ENCODE measurements at regions not wholly inside any gene's neighbourhood (a gene's known extent, or its start where the extent isn't known, plus 50 kb on each side); places are given as distances from the start of the nearest gene placed in this dataset.

DNA sequence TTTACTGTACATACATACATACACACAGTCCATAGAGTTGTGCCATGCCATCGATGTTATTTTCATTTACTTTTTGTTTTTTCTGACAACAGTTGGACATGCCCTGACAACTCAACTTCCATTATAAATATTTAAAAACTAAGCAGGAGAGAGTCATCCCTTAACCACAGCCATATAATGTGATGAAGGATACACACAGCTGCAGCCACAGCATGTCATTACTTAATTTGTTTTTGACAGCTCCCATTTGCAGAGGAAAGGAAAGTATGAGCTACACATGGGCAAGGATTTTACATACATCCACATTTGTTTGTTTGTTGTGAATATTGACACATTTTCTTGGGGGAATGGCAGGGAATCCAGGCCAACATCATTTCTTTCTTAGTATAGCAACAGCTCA lies 91.5 kb upstream of the TUT7 start:
- TF ChIP-seq EZH2phosphoT487 (conservative IDR thresholded peaks at IDR 0.05; ENCODE audit: low read length): no peak
- TF ChIP-seq, protein P1, sequence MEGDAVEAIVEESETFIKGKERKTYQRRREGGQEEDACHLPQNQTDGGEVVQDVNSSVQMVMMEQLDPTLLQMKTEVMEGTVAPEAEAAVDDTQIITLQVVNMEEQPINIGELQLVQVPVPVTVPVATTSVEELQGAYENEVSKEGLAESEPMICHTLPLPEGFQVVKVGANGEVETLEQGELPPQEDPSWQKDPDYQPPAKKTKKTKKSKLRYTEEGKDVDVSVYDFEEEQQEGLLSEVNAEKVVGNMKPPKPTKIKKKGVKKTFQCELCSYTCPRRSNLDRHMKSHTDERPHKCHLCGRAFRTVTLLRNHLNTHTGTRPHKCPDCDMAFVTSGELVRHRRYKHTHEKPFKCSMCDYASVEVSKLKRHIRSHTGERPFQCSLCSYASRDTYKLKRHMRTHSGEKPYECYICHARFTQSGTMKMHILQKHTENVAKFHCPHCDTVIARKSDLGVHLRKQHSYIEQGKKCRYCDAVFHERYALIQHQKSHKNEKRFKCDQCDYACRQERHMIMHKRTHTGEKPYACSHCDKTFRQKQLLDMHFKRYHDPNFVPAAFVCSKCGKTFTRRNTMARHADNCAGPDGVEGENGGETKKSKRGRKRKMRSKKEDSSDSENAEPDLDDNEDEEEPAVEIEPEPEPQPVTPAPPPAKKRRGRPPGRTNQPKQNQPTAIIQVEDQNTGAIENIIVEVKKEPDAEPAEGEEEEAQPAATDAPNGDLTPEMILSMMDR (IDR thresholded peaks at IDR 0.05; ENCODE audit: insufficient read depth, low read length, poor library complexity, severe bottlenecking): no peak
- Histone ChIP-seq H3K79me2 (ENCODE audit: insufficient read depth, low read length) (no peaks in the 10 kb centered on the region), H3K9ac (ENCODE audit: low read length) (no peak overlapping the region), H3F3A (ENCODE audit: insufficient read depth) (no peaks in the 10 kb centered on the region), H3K36me3 (ENCODE audit: low read length) (no peaks in the 10 kb centered on the region), H3K4me3 (ENCODE audit: insufficient read depth, low read length, poor library complexity, severe bottlenecking) (no peak overlapping the region), H3K9me2 (replicated peaks; ENCODE audit: insufficient read depth, low read length) (no peaks in the 10 kb centered on the region), H2AFZ (ENCODE audit: low read depth, low read length, severe bottlenecking) (no peak overlapping the region), H4K20me1 (ENCODE audit: low read depth, low read length) (no peaks in the 10 kb centered on the region), H3K9me3 (ENCODE audit: insufficient read depth, low read length) (no peaks in the 10 kb centered on the region), H3K27me3 (ENCODE audit: low read length) (no peaks in the 10 kb centered on the region), H3K27ac (ENCODE audit: low read depth, low read length) (no peak overlapping the region), H3K4me2 (ENCODE audit: low read depth, low read length, poor library complexity, severe bottlenecking) (no peak overlapping the region)

DNA sequence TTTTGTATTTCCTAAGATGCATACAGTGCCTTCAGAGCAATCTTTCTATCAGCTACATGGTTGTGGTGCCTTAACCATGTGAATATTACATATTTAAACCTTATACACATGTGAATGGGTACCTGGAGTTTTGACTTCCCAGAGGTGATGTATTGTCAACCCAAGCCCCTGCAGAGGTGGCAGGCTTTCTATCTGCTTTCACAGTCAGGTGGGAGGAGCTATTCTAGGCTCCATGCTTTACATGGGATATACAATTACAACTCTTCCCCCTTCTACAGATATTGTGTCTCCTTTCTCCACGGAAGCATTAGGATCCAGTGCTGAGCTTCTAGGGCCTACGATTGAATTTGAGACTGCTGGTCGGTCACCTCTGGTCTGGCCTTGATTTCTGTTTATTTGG lies 89.8 kb upstream of the TUT7 start:
- Histone ChIP-seq H2AFZ (ENCODE audit: low read depth, low read length, severe bottlenecking) (peak overlapping the region; percentile 19), H4K20me1 (ENCODE audit: low read depth, low read length) (no peaks in the 10 kb centered on the region), H3K9me3 (ENCODE audit: insufficient read depth, low read length) (no peaks in the 10 kb centered on the region)

DNA sequence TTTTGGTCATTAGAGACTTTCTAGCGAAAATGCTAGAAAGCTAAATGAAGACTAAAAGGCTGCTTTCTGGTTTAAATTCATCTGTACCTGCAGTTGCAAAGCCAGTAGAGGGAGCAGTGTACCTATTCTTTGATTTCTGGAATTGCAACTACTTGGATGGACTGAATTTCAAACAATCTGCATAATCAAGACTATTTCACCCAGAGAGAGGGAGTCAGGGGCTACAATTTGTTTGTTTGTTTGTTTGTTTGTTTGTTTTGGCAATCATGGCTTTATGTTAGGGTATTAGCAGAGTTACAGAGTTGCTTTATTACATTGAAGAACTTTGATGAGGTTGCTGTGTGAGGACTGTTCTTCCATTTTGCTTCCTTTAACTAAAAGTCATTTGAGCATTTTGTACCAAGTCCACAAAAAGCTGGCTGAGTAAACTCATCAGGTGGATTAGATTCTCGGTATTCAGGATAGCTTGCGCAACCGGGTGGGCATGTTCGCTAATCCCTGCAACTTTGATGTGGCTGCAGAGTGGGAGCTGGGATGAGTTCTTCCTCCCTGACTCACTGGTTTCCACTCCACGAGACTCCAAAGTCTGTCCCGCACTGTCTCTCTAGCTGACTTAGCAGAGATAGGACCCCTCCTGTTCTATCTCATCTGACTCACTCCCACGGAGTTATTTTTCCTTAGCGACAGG lies 80.0 kb upstream of the TUT7 start:
- H3K79me2 ChIP-seq (ENCODE audit: insufficient read depth, low read length): no peaks in the 10 kb centered on the region
- no peak overlapping the region for H3K27ac ChIP-seq (ENCODE audit: low read depth, low read length)
- H3K4me2 ChIP-seq (ENCODE audit: low read depth, low read length, poor library complexity, severe bottlenecking): no peak overlapping the region
- H3K9ac ChIP-seq (ENCODE audit: low read length): no peak overlapping the region
- no peaks in the 10 kb centered on the region for H3K27me3 ChIP-seq (ENCODE audit: low read length)
- no peaks in the 10 kb centered on the region for H3K9me2 ChIP-seq (replicated peaks; ENCODE audit: insufficient read depth, low read length)
- no peak overlapping the region for H3K4me3 ChIP-seq (ENCODE audit: insufficient read depth, low read length, poor library complexity, severe bottlenecking)
- TF ChIP-seq EZH2phosphoT487 (conservative IDR thresholded peaks at IDR 0.05; ENCODE audit: low read length): no peak
- TF ChIP-seq, protein P1 (IDR thresholded peaks at IDR 0.05; ENCODE audit: insufficient read depth, low read length, poor library complexity, severe bottlenecking): peak; percentile 68
- H3F3A ChIP-seq (ENCODE audit: insufficient read depth): no peaks in the 10 kb centered on the region
- H3K36me3 ChIP-seq (ENCODE audit: low read length): no peaks in the 10 kb centered on the region
- H2AFZ ChIP-seq (ENCODE audit: low read depth, low read length, severe bottlenecking): no peak overlapping the region
- H3K9me3 ChIP-seq (ENCODE audit: insufficient read depth, low read length): no peaks in the 10 kb centered on the region
- no peaks in the 10 kb centered on the region for H4K20me1 ChIP-seq (ENCODE audit: low read depth, low read length)

More for the DNA sequence above, 89.8 kb upstream of the TUT7 start:
- Histone ChIP-seq H3K27me3 (ENCODE audit: low read length) (no peaks in the 10 kb centered on the region), H3K36me3 (ENCODE audit: low read length) (no peaks in the 10 kb centered on the region), H3K9ac (ENCODE audit: low read length) (no peak overlapping the region), H3K9me2 (replicated peaks; ENCODE audit: insufficient read depth, low read length) (no peaks in the 10 kb centered on the region), H3F3A (ENCODE audit: insufficient read depth) (no peaks in the 10 kb centered on the region), H3K79me2 (ENCODE audit: insufficient read depth, low read length) (no peaks in the 10 kb centered on the region), H3K4me2 (ENCODE audit: low read depth, low read length, poor library complexity, severe bottlenecking) (no peak overlapping the region), H3K4me3 (ENCODE audit: insufficient read depth, low read length, poor library complexity, severe bottlenecking) (no peak overlapping the region), H3K27ac (ENCODE audit: low read depth, low read length) (no peak overlapping the region)
- no peak for TF ChIP-seq EZH2phosphoT487 (conservative IDR thresholded peaks at IDR 0.05; ENCODE audit: low read length)
- TF ChIP-seq, protein P1 (IDR thresholded peaks at IDR 0.05; ENCODE audit: insufficient read depth, low read length, poor library complexity, severe bottlenecking): no peak
